DOHH2 (cell line): ENCODE measurements at regions not wholly inside any gene's neighbourhood (a gene's known extent, or its start where the extent isn't known, plus 50 kb on each side); places are given as distances from the start of the nearest gene placed in this dataset.

Source experiments
- H3F3A ChIP-seq: fragments of 200-600 bp; sonication (generic), shearing (Covaris generic); 2 replicates; pipeline ENCODE4 v1.6.0; 2016; ENCODE audit warnings: antibody characterized with exemption, mild to moderate bottlenecking; ENCODE audit not compliant: control insufficient read depth, insufficient read depth
- H3K27ac ChIP-seq: fragments of 200-600 bp; sonication (generic); 2 replicates; pipeline ENCODE4 v1.5.1; 2014; ENCODE audit warnings: low read depth, mild to moderate bottlenecking, low read length, moderate library complexity
- H3K27me3 ChIP-seq: fragments of 200-600 bp; sonication (generic); 2 replicates; pipeline ENCODE4 v1.6.1; 2014; ENCODE audit warnings: mild to moderate bottlenecking, low read length, mixed read lengths; ENCODE audit not compliant: control insufficient read depth
- H3K36me3 ChIP-seq: fragments of 200-600 bp; sonication (generic); 2 replicates; pipeline ENCODE4 v1.6.1; 2014; ENCODE audit warnings: mild to moderate bottlenecking, low read length, moderate library complexity, mixed read lengths; ENCODE audit not compliant: control insufficient read depth
- H3K4me1 ChIP-seq: fragments of 200-600 bp; sonication (generic); 2 replicates; pipeline ENCODE4 v1.6.1; 2014; ENCODE audit warnings: mild to moderate bottlenecking, low read length, mixed read lengths; ENCODE audit not compliant: control insufficient read depth
- H3K4me2 ChIP-seq: fragments of 200-600 bp; sonication (generic); 2 replicates; pipeline ENCODE4 v1.6.0; 2014; ENCODE audit warnings: mild to moderate bottlenecking, low read length, moderate library complexity
- H3K4me3 ChIP-seq: fragments of 200-600 bp; sonication (generic); 2 replicates; pipeline ENCODE4 v1.5.1; 2014; ENCODE audit warnings: mild to moderate bottlenecking, low read length, mixed read lengths
- H3K79me2 ChIP-seq: fragments of 200-600 bp; sonication (generic); 2 replicates; pipeline ENCODE4 v1.6.1; 2014; ENCODE audit warnings: mild to moderate bottlenecking, low read length, mixed read lengths; ENCODE audit not compliant: control insufficient read depth
- H3K9me2 ChIP-seq: fragments of 200-600 bp; sonication (generic); replicated peaks from 2 replicates; pipeline ENCODE4 v1.6.1; 2014; ENCODE audit warnings: mild to moderate bottlenecking, low read length, mixed read lengths; ENCODE audit not compliant: control insufficient read depth
- H3K9me3 ChIP-seq: fragments of 200-600 bp; sonication (generic); 2 replicates; pipeline ENCODE4 v1.6.1; 2014; ENCODE audit warnings: antibody characterized with exemption, low read length, mixed read lengths; ENCODE audit not compliant: control insufficient read depth, insufficient read depth
- H4K20me1 ChIP-seq: fragments of 200-600 bp; sonication (generic); 2 replicates; pipeline ENCODE4 v1.6.0; 2014; ENCODE audit warnings: low read depth, mild to moderate bottlenecking, antibody characterized with exemption, low read length, moderate library complexity; ENCODE audit not compliant: control insufficient read depth, insufficient read depth
- EZH2phosphoT487 ChIP-seq: fragments of 200-600 bp; sonication (generic); IDR thresholded peaks from 2 replicates; pipeline ENCODE4 v1.6.1; 2017; ENCODE audit warnings: borderline replicate concordance, mild to moderate bottlenecking, antibody characterized with exemption, low read length, moderate library complexity, mixed read lengths
- TF ChIP-seq, protein P1 (sequence below): fragments of 200-600 bp; sonication (generic); IDR thresholded peaks from one replicate; pipeline ENCODE4 v1.5.1; 2014; ENCODE audit warnings: antibody characterized with exemption, mild to moderate bottlenecking, low read depth, low read length; ENCODE audit not compliant: poor library complexity, severe bottlenecking

- H3F3A ChIP-seq = no peaks in the 10 kb centered on the region
- H3K79me2 ChIP-seq = no peaks in the 10 kb centered on the region
- no peaks in the 10 kb centered on the region for H3K9me2 ChIP-seq
- H3K4me2 ChIP-seq = no peak overlapping the region
- H3K9me3 ChIP-seq = no peaks in the 10 kb centered on the region
- H3K27ac ChIP-seq = no peak overlapping the region
- no peaks in the 10 kb centered on the region for H3K27me3 ChIP-seq
- no peak overlapping the region for H3K4me3 ChIP-seq
- TF ChIP-seq, protein P1, sequence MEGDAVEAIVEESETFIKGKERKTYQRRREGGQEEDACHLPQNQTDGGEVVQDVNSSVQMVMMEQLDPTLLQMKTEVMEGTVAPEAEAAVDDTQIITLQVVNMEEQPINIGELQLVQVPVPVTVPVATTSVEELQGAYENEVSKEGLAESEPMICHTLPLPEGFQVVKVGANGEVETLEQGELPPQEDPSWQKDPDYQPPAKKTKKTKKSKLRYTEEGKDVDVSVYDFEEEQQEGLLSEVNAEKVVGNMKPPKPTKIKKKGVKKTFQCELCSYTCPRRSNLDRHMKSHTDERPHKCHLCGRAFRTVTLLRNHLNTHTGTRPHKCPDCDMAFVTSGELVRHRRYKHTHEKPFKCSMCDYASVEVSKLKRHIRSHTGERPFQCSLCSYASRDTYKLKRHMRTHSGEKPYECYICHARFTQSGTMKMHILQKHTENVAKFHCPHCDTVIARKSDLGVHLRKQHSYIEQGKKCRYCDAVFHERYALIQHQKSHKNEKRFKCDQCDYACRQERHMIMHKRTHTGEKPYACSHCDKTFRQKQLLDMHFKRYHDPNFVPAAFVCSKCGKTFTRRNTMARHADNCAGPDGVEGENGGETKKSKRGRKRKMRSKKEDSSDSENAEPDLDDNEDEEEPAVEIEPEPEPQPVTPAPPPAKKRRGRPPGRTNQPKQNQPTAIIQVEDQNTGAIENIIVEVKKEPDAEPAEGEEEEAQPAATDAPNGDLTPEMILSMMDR = no peak
- H3K4me1 ChIP-seq = no peaks in the 10 kb centered on the region
- H4K20me1 ChIP-seq = no peaks in the 10 kb centered on the region
- no peaks in the 10 kb centered on the region for H3K36me3 ChIP-seq
Observed at GRCh38 chr2:16293871-16294270, 353.5 kb downstream of the MYCN start.

GRCh38 chr2:16293398-16293797 is 353.0 kb downstream of the MYCN start:
- no peak overlapping the region for H3K27ac ChIP-seq

DNA sequence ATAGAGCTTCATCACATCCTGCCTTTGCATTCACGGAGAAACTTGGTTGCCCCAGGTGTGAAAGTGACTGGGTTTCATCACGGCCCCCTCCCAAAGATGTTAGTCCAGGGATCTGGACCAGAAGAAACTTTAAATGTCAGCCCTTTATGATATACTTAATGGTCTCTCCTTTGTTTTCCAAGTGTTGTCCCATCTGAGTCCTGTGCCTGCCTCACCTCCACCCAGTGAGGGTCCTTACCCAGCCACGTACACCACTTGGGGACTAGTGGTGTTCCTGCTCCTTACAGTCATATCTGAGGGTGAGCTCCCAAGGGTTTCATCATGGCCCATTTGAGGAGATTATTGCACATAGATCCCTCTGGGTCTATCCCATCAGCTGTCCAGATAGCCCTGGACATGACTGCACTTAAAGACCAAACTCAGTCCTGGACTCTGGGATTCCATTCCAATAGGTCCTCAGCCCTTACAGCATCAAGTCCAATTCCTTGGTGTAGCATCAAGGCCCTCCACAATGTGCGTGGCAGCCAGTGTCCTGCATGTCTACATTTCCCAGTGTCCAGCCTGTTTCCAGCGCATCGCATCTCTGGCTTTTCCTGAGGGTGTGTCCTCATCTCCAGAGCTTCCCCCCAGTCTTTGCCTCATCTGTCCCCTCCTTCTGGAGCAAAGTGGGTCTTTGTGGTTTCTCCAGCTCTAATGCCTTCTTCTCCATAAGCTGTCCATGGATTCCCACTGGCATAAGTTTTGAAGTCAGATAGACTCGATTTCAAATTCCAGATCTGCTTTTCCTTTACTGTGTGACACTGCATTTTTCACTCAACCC is 351.6 kb downstream of the MYCN start:
- TF ChIP-seq, protein P1 = no peak
- TF ChIP-seq EZH2phosphoT487 = no peak
- 0 out of 2 replicates have a peak, but pooled peaks cover 4% of the 10 kb centered on the region for H3K27me3 ChIP-seq
- H3K4me2 ChIP-seq = no peak overlapping the region
- H3K4me1 ChIP-seq = no peaks in the 10 kb centered on the region
- H3F3A ChIP-seq = no peaks in the 10 kb centered on the region
- no peaks in the 10 kb centered on the region for H3K36me3 ChIP-seq
- H3K27ac ChIP-seq = no peak overlapping the region
- H3K9me2 ChIP-seq = no peaks in the 10 kb centered on the region
- no peaks in the 10 kb centered on the region for H4K20me1 ChIP-seq
- H3K9me3 ChIP-seq = no peaks in the 10 kb centered on the region
- no peaks in the 10 kb centered on the region for H3K79me2 ChIP-seq
- no peak overlapping the region for H3K4me3 ChIP-seq

More at GRCh38 chr2:16293398-16293797, 353.0 kb downstream of the MYCN start:
- Histone ChIP-seq H3K9me3 (no peaks in the 10 kb centered on the region), H3K27me3 (no peaks in the 10 kb centered on the region), H3K4me3 (no peak overlapping the region), H3K9me2 (no peaks in the 10 kb centered on the region), H3K36me3 (no peaks in the 10 kb centered on the region), H3K4me1 (no peaks in the 10 kb centered on the region), H3F3A (no peaks in the 10 kb centered on the region), H4K20me1 (no peaks in the 10 kb centered on the region), H3K4me2 (no peak overlapping the region), H3K79me2 (no peaks in the 10 kb centered on the region)
- no peak for TF ChIP-seq EZH2phosphoT487
- TF ChIP-seq, protein P1 = no peak
